AG04450 (cell line): ENCODE measurements at regions not wholly inside any gene's neighbourhood (a gene's known extent, or its start where the extent isn't known, plus 50 kb on each side); places are given as distances from the start of the nearest gene placed in this dataset.

Experiments used
- CTCF ChIA-PET: fragments of 300-600, 350-600 bp; formaldehyde crosslinking; extraction: SDS; loops from one replicate; lab custom pipeline; 2022; ENCODE audit warnings: antibody characterized with exemption, inconsistent platforms; lab: Charles Lee
- POLR2A ChIA-PET: fragments of 350-600 bp; formaldehyde crosslinking; extraction: SDS; loops from one replicate; lab custom pipeline; 2021; ENCODE audit warnings: antibody characterized with exemption, inconsistent platforms; lab: Yijun Ruan, JAX
- DNase-seq: peaks from one replicate; pipeline ENCODE4 v3.0.0-alpha.2; 2011; ENCODE audit warnings: low read depth, low spot score
- H3K27ac ChIP-seq: one replicate; pipeline ENCODE4 v1.5.1; 2012; ENCODE audit warnings: low read depth, low read length, control low read depth
- H3K27me3 ChIP-seq: one replicate; pipeline ENCODE4 v1.6.0; 2012; ENCODE audit warnings: low read length; ENCODE audit not compliant: control insufficient read depth, insufficient read depth
- H3K4me3 ChIP-seq: 2 replicates; pipeline ENCODE4 v1.5.1; 2011; ENCODE audit warnings: mild to moderate bottlenecking, low read depth, low read length, control low read depth
- H3K9me3 ChIP-seq: 2 replicates; pipeline ENCODE4 v1.5.1; 2012; ENCODE audit warnings: low read length; ENCODE audit not compliant: control insufficient read depth, insufficient read depth
- TF ChIP-seq, protein P1 (sequence below): IDR thresholded peaks from 2 replicates; pipeline ENCODE4 v1.5.1; 2011; ENCODE audit warnings: low read depth, low read length, control low read depth, inconsistent platforms

DNA sequence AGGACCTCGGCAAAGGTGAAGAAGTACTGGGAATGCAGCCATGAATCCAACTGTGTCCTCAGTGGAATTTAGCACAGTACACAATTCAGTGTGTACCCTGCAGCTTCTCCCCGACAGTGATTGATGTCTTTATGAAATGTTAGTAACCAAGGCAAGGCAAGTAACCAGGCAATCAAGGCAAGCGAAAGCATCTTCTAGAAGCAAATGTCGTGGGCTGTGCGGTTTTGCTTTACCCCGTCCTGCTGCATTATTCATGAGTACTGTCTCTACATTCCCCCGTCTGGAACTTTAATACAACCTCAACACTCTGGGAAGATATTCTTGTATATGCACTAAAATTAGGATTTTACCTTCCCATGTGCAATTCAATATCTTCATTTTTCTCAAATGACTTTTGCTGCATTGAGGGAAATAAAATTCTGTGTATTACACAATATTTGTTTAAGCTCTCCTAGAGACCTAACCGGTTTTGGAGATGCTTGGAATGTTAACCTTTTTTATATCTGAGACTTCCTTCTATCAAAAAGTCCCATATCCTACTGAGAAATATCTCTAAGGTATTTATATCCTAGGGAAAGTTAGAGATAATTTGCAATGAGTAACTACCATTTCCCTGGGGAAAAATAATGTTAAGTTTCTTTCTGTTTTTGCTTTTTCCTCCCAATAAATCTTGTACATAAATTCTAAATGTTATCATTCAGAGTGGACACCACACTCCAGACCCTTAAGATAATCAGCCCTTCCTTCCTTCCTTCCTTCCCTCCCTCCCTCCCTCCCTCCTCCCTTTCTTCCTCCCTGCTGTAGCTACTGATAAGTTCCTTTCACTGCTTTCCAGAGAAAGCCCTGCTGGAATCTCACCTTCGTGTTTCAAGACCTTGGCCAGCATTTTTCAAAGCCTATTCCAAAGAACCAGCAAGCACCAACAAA is 51.9 kb upstream of the ADORA2B start:
- DNase-seq: no peak
- peaks cover 3% of the 10 kb centered on the region; the same call in 1 of the 2 replicates for H3K9me3 ChIP-seq
- CTCF ChIA-PET: interaction anchor here (0.6 kb wide), 1 partner anchor 105 kb away, joined by 3 read pairs; no protein-coding TSS in a partner anchor
- no peak overlapping the region for H3K4me3 ChIP-seq
- H3K27me3 ChIP-seq: peaks cover 4% of the 10 kb centered on the region
- TF ChIP-seq, protein P1, sequence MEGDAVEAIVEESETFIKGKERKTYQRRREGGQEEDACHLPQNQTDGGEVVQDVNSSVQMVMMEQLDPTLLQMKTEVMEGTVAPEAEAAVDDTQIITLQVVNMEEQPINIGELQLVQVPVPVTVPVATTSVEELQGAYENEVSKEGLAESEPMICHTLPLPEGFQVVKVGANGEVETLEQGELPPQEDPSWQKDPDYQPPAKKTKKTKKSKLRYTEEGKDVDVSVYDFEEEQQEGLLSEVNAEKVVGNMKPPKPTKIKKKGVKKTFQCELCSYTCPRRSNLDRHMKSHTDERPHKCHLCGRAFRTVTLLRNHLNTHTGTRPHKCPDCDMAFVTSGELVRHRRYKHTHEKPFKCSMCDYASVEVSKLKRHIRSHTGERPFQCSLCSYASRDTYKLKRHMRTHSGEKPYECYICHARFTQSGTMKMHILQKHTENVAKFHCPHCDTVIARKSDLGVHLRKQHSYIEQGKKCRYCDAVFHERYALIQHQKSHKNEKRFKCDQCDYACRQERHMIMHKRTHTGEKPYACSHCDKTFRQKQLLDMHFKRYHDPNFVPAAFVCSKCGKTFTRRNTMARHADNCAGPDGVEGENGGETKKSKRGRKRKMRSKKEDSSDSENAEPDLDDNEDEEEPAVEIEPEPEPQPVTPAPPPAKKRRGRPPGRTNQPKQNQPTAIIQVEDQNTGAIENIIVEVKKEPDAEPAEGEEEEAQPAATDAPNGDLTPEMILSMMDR: no peak
- no peak overlapping the region for H3K27ac ChIP-seq
- POLR2A ChIA-PET: no interaction called here

DNA sequence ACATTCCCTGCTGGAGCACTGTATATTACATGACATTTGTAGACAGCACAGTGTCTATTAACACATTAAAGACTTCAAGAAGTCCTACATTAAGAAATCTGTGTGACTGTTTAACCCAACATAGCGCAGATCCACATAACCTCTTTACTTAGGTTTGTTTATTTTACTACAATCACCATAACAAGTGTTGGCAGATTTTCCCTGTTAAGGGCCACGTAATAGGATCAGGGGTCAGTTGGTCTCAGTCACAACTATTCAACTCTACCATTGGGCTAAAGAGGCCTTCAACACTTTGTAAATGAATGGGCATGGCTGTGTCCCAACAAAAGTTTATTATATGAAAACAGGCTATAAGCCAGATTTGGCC is 51.3 kb upstream of the ADORA2B start:
- Histone ChIP-seq H3K4me3 (no peak overlapping the region), H3K27me3 (peaks cover 4% of the 10 kb centered on the region), H3K9me3 (peaks cover 3% of the 10 kb centered on the region; the same call in 1 of the 2 replicates), H3K27ac (no peak overlapping the region)
- TF ChIP-seq, protein P1: no peak
- POLR2A ChIA-PET: no interaction called here
- DNase-seq: no peak
- CTCF ChIA-PET: interaction anchor here (0.6 kb wide), 1 partner anchor 104 kb away, joined by 3 read pairs; no protein-coding TSS in a partner anchor

DNA sequence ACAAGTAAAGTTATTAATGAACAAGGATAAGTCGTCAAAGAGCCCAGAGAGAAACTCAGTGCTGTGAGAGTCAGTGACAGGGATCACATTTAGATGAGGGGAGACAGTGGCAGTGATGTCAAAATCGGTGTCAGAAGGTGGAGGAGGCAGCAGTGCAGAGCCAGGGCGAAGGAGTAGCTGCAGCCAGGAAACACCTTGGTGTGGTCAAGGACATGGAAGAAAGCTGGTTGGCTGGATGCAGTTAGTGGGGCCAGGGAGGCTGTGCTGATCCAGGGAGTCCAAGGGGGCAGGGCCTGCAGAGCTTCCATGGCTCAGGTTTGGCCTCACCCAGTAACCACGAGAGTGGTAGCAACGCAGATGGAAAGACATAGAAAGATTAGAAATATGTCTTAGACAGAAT is 50.7 kb upstream of the ADORA2B start:
- H3K27ac ChIP-seq: no peak overlapping the region
- POLR2A ChIA-PET: no interaction called here
- CTCF ChIA-PET: no interaction called here
- peaks cover 4% of the 10 kb centered on the region for H3K27me3 ChIP-seq
- H3K9me3 ChIP-seq: peaks cover 3% of the 10 kb centered on the region; the same call in 1 of the 2 replicates
- no peak overlapping the region for H3K4me3 ChIP-seq
- TF ChIP-seq, protein P1: no peak
- DNase-seq: no peak

DNA sequence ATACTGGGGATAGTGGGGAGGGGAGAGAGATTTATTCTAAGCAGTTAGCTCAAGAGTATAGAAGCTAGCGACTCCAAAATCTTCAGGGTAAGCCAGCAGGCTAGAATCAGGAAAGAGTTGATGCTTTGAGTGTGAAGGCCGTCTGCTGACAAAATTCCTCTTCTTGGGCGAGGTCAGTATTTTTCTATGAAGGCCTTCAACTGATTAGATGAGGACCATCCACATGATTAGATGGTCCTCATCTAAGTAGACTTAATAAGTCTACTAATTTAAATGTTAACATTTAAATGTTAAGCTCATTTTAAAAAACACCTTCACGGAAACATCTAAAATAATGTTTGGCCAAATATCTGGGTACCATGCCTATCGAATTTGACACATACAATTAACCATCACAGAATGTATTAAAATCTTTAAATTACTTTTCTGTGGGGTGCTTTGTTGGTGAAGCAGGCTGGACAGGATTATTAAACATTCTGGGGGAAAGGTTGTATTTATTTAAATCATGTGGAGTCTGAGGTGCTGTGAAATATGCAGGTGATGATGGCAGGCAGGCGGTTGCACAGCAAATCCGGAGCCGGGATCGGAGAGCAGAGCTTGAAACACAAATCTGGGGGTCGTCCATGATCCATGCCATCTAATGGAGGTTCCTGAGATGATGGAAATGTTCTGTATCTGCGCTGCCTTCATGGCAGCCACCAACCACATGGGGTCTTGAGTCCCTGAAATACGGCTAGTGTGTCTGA is 49.8 kb upstream of the ADORA2B start:
- ChIA-PET POLR2A (no interaction called here), CTCF (no interaction called here)
- Histone ChIP-seq H3K27me3 (peaks cover 4% of the 10 kb centered on the region), H3K4me3 (no peak overlapping the region), H3K27ac (no peak overlapping the region), H3K9me3 (peaks cover 3% of the 10 kb centered on the region; the same call in 1 of the 2 replicates)
- no peak for DNase-seq
- TF ChIP-seq, protein P1: no peak
